Muscle layer of colon (tissue), 2 donors: ENCODE measurements at regions not wholly inside any gene's neighbourhood (a gene's known extent, or its start where the extent isn't known, plus 50 kb on each side); places are given as distances from the start of the nearest gene placed in this dataset.

Experiments used
- H3K27ac ChIP-seq: one replicate; pipeline ENCODE4 v1.7.0; 2013; ENCODE audit warnings: low read depth, mild to moderate bottlenecking, low read length, moderate library complexity
- H3K27me3 ChIP-seq, 2 donors: one replicate each; pipeline ENCODE4 v1.7.0; 2013; ENCODE audit warnings: low read length in 2 of 2, mild to moderate bottlenecking in 2 of 2; ENCODE audit not compliant: insufficient read depth in 2 of 2, control insufficient read depth in 1 of 2
- H3K36me3 ChIP-seq: one replicate; pipeline ENCODE4 v1.7.0; 2013; ENCODE audit warnings: mild to moderate bottlenecking, low read length; ENCODE audit not compliant: insufficient read depth
- H3K4me1 ChIP-seq: one replicate; pipeline ENCODE4 v1.7.0; 2013; ENCODE audit warnings: mild to moderate bottlenecking, low read length; ENCODE audit not compliant: insufficient read depth
- H3K4me3 ChIP-seq, 2 donors: one replicate each; pipeline ENCODE4 v1.7.0; 2013; ENCODE audit warnings: low read length in 2 of 2, low read depth in 1 of 2, mild to moderate bottlenecking in 1 of 2, moderate library complexity in 1 of 2
- H3K9ac ChIP-seq: one replicate; pipeline ENCODE4 v1.7.0; 2013; ENCODE audit warnings: low read length
- H3K9me3 ChIP-seq: one replicate; pipeline ENCODE4 v1.7.0; 2013; ENCODE audit warnings: mild to moderate bottlenecking, low read length
- donor health status: abdominal sarcoma.
- donor health status: Adenocarcinoma of cecum.

DNA sequence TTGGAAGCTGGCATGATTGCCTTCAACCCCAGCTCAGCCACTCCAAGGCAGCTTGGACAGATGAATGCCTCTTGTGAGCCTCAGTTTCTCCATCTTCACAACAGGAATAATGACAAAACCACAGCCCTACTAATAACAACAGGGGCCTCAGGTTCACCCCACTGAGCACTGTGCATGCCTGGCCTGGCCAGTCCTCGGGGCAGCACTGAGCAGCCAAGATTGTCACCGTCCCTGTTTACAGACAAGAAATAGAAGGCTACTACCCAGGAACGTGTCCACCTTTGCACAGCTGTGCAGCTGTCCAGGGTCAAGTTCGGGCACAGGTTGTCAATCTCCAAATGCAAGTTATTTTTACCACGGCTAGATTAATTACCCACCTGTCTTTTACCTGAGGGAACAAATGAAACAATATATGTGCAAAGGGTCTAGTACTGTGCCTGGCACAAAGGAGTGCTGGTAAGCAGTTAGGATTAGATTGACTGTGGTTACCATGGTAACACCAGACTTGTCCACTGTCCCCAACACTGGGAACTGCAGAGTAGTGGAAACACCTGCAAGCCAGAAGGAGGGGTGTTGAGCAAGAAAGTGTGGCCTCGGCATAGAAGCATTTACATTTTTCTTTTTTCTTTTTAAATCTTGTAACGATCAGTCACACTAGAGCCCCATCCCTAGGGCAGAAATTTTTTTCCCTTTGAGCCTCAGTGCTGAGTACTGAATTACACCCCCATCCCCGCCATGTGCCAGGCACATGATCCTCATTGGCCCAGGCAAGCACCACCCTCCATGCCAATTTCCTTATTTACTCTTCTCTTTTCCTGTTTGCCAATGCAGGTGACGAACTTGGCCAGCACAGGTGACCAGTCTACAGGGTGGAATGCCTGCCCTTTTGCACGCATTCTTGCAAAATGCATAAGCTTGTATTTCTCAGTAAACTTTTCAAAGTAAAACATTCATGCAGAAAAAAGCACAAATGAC, 66.3 kb upstream of the SLC6A6 start:
- no peaks in the 10 kb centered on the region for H3K36me3 ChIP-seq
- H3K9ac ChIP-seq, result no peak overlapping the region
- H3K9me3 ChIP-seq, result no peaks in the 10 kb centered on the region
- no peak overlapping the region for H3K4me3 ChIP-seq
- no peaks in the 10 kb centered on the region for H3K4me1 ChIP-seq
- H3K27me3 ChIP-seq, result no peaks in the 10 kb centered on the region
- H3K27ac ChIP-seq, result no peak overlapping the region

- no peaks in the 10 kb centered on the region for H3K27me3 ChIP-seq
- no peaks in the 10 kb centered on the region for H3K4me1 ChIP-seq
- H3K27ac ChIP-seq, result no peak overlapping the region
- H3K9ac ChIP-seq, result no peak overlapping the region
- H3K4me3 ChIP-seq, result no peak overlapping the region
- H3K9me3 ChIP-seq, result no peaks in the 10 kb centered on the region
- no peaks in the 10 kb centered on the region for H3K36me3 ChIP-seq
Measured at GRCh38 chr3:14336749-14337598, 65.4 kb upstream of the SLC6A6 start.

GRCh38 chr3:14337828-14338227, 64.6 kb upstream of the SLC6A6 start:
- no peak overlapping the region for H3K9ac ChIP-seq
- no peak overlapping the region for H3K27ac ChIP-seq
- H3K4me1 ChIP-seq, result no peaks in the 10 kb centered on the region
- H3K27me3 ChIP-seq, result no peaks in the 10 kb centered on the region
- H3K4me3 ChIP-seq, result no peak overlapping the region
- H3K9me3 ChIP-seq, result no peaks in the 10 kb centered on the region
- H3K36me3 ChIP-seq, result no peaks in the 10 kb centered on the region

DNA sequence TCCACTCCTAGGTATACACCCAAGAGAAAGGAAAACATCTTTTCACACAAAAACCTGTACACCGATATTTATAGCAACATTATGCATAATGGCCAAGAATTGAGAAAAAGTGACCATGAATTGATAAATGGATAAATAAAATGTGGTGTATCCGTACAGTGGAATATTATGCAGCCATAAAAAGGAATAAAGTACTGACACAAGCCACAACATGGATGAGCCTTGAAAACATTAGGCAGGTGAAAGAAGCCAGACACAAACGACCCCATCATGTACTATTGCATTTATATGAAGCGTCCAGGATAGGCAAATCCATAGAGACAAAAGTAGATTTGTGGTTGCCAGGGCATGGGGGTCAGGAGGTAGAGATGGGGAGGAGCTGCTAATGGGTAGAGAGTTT, 64.2 kb upstream of the SLC6A6 start:
- Histone ChIP-seq H3K9me3 (no peaks in the 10 kb centered on the region), H3K27me3 (no peaks in the 10 kb centered on the region), H3K27ac (no peak overlapping the region), H3K9ac (no peak overlapping the region), H3K4me1 (no peaks in the 10 kb centered on the region), H3K4me3 (no peak overlapping the region), H3K36me3 (no peaks in the 10 kb centered on the region)

DNA sequence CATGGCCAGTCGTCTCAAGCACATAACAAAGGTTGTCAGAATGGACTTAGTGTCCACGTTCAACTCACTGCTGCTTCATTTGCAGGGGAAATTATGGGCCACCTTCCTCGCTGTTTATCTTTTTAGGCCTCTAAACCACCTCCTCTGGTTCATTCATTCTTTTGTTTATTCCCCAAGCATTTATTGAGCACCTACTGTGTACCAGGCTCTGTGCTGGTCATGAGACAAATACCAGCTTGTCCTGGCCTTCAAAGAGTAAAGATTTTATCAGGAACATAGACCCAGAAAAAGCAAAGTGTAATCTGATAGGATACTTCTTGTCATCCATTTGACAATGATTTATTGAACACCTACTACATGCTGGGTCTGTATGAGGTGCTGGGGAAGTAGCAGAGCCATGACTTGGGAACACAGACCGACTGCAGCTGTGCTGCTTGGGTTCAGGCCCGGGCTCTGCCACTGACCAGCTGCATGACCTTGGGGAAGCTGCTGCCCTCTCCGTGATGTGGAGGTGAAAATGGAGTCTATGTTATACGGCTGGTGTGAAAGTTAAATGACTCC, 63.4 kb upstream of the SLC6A6 start:
- H3K4me1 ChIP-seq, result no peaks in the 10 kb centered on the region
- H3K27ac ChIP-seq, result no peak overlapping the region
- H3K36me3 ChIP-seq, result no peaks in the 10 kb centered on the region
- no peak overlapping the region for H3K4me3 ChIP-seq
- H3K9ac ChIP-seq, result no peak overlapping the region
- no peaks in the 10 kb centered on the region for H3K9me3 ChIP-seq
- H3K27me3 ChIP-seq, result no peaks in the 10 kb centered on the region

DNA sequence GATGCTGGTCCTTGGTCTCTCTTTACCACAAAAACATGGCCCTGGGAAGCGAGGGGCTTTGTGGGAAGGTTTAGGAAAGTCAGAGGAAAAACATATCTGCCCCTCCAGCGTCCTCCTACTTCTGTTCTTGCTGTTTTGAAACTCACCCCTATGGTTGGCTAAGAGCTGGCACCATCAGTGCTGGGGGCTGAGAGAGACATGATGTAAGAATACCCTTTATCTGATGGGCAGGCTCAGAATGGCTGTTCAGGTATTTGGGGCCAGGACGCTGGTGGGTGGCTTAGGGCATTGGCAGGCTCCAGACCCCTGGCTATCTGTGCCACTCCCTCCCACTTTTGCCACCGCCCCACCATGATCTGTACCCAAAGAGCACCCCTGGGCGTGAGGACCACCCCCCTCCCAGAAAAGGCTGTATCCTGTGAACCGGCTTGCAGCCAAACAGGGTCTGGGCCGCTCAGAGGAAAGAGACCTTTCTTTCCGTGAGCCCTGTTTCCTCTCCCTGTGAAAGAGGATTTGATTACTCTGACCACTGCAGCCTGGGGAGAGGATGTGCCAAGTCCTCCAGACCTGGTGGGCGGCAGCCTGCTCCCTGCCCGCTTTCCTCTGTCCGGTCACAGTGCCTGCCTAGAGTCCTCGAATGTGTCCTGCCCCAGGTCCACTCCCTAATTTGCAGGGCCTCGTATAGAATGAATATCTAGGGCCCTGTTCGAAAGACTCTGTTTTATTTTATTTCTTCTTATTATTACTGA, 61.3 kb upstream of the SLC6A6 start:
- Histone ChIP-seq H3K9me3 (no peaks in the 10 kb centered on the region), H3K4me3 (no peak overlapping the region), H3K4me1 (no peaks in the 10 kb centered on the region), H3K27ac (no peak overlapping the region), H3K36me3 (no peaks in the 10 kb centered on the region), H3K9ac (no peak overlapping the region), H3K27me3 (no peaks in the 10 kb centered on the region)

DNA sequence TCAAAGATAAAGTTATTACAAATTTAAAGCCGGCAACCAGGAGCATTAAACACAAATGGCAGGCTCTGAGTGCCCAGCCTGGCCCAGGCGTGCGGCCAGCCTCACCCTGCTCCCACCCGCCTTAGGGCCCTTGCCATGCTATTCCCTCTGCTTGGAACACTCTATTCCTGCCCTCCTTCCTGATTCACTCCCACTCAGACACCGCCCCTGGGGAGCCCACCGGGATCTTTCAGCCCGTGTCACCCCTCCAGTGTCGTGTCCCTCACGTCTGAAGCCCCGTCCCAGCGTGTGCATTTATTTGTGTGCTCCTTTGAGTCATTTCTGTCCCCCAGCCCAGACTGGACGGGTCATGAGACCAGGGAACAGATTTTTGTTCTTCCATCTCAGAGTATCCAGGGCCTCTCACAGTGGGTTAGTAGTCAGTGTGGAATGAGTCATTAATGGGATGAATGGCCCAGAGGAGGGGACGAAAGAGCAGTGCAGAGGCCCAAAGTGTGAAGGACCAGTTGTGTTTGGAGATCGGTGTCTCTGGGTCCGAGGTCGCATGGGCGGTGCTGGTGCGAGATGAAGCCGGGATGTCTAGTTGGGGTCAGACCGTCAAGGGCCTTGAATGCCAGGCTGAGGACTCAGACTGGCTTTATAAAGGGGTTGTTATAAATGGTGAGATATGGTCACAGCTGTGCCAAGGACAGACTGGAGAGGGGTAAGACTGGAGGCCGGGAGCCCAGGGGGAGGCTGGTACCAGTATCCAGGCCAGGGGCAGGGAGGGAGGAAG, 58.9 kb upstream of the SLC6A6 start:
- no peak overlapping the region for H3K9ac ChIP-seq
- no peak overlapping the region for H3K4me3 ChIP-seq
- H3K27me3 ChIP-seq, result no peaks in the 10 kb centered on the region
- H3K36me3 ChIP-seq, result no peaks in the 10 kb centered on the region
- H3K4me1 ChIP-seq, result no peaks in the 10 kb centered on the region
- H3K9me3 ChIP-seq, result no peaks in the 10 kb centered on the region
- H3K27ac ChIP-seq, result no peak overlapping the region

DNA sequence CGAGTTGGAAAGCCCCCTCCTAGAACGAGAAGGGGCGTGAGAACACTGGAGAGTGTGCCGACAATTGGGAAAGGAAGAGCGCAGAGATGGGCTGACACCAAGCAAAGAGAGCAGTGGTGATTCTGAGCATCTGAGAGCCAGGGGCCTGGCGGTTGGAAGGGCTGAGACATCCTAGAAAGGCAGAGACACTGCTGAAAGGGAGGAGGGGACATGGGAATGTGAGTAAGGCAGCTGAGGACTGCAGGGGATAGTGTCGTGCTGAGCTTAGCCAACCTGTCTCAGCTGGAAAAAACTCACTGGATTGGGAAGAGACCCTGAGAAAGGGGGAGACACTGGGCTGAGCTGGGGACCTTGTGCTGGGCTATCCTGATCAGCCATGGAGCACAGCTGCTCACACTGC, 58.1 kb upstream of the SLC6A6 start:
- Histone ChIP-seq H3K4me1 (no peaks in the 10 kb centered on the region), H3K27me3 (no peaks in the 10 kb centered on the region), H3K36me3 (no peaks in the 10 kb centered on the region)

DNA sequence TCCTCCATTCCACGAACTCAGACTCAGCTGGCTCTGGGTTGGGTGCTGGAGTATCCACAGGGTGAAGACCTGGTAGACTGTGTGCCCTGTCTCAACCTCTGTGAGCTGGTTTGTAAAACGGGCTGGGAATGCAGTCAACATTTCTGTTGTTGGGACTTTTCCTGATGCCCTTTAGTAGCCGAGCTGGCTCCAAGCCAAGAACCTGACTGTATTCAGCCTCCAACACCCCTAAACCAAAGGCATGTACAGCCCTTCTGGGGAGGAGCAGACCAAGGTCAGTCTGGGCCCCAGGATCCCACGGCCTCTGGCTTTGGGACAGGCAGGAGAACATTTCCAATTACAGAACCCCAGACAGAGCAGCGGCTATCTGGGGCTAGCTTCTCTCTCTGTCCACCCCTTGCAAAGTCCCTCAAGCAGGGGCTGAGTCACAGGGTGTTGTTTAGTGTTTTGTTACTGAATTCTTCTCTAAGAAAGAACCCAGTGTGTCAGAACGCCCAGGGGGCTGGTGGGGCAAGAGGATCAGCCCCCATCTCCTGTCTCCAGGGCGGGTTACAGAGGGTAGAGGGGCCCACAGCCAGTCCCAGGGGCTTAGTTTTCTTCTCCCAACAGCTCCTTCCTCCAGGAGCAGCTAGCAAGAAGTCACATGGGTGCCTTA, 56.8 kb upstream of the SLC6A6 start:
- H3K4me3 ChIP-seq, result no peak overlapping the region
- H3K27ac ChIP-seq, result no peak overlapping the region
- no peaks in the 10 kb centered on the region for H3K4me1 ChIP-seq
- H3K9me3 ChIP-seq, result no peaks in the 10 kb centered on the region
- H3K27me3 ChIP-seq, result no peaks in the 10 kb centered on the region
- H3K36me3 ChIP-seq, result no peaks in the 10 kb centered on the region
- no peak overlapping the region for H3K9ac ChIP-seq

More for the DNA sequence above, 58.1 kb upstream of the SLC6A6 start:
- Histone ChIP-seq H3K4me3 (no peak overlapping the region), H3K9ac (no peak overlapping the region), H3K27ac (no peak overlapping the region), H3K9me3 (no peaks in the 10 kb centered on the region)

DNA sequence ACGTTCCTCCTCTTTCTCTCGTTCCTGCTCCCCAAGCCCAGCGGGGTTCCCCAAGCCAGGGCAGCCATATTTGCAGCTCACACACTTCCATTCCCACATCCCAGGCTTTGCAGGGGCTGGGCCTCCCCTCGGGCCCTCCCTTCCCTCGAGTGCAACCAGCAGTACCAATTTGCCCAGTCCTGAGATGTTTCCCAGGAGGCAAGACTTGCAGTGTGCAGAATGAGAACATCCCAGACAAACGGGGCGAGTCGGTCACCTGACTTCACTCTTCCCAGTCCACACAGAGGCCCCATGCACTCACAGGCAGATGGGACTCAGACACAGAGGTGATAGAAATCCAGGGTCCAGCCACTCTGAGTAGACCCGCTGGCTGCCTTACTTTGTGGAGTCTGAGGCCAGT, 56.2 kb upstream of the SLC6A6 start:
- Histone ChIP-seq H3K9ac (no peak overlapping the region), H3K36me3 (no peaks in the 10 kb centered on the region), H3K27ac (no peak overlapping the region), H3K4me1 (no peaks in the 10 kb centered on the region), H3K9me3 (no peaks in the 10 kb centered on the region), H3K27me3 (no peaks in the 10 kb centered on the region), H3K4me3 (no peak overlapping the region)
